ENCODE measurements at regions not wholly inside any gene's neighbourhood (a gene's known extent, or its start where the extent isn't known, plus 50 kb on each side); places are given as distances from the start of the nearest gene placed in this dataset.
"Not testable (repeated sequence)": the region's sequence is repeated elsewhere in the genome, so short reads cannot be mapped to it uniquely, and the experiment has no call there.

DNA sequence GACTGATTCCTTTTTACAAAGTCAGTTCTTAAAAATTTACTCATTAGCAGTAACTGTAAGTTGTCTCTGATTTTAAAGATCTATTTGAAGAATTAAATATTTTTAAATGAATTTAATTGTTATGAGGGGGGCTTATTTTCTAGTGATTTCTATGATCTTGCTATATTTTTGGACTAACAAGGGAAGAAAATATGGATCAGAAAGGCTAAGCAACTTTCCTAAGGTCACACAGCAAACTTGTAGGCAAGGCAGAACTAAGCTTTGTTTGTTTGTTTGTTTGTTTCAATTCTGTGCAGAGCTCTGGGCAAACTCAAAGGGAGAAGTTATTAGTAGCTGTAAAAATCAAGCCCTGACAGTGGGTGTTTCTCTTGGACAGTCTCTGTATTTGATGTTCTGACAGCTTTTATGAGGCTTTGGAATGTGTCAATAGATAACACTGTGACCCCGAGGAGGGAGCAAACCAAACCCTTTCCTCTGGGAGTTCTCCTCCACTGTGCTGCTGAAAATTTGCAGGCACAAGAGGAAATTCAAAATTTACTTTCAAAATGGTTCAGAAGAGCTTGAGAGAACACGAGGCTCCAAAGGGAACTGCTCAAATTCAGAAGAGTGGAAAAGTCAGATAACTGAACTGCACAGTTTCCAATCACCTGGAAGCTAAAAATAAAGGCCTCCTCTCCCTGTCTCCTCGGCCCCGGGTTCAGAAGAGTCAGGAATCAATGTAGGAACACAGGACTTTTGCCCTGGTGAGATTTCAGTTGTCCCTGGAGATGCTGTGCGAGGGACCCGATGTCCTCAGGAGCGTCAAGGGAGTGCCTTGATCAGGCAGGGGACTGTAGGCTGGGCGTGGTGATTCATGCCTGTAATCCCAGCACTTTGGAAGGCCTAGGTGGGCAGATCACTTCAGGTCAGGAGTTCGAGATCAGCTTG, 325.7 kb downstream of the GATA3 start:
- no peak for DNase-seq (ENCODE audit: low read depth)

- no peak for DNase-seq (ENCODE audit: low read depth)
Observed at GRCh38 chr10:8380833-8381496, 326.5 kb downstream of the GATA3 start.

GRCh38 chr10:8386781-8387180, 332.3 kb downstream of the GATA3 start:
- DNase-seq (ENCODE audit: low read depth), result no peak

GRCh38 chr10:8389630-8390029, 335.1 kb downstream of the GATA3 start:
- peak; percentile 22 for DNase-seq (ENCODE audit: low read depth)

- DNase-seq (ENCODE audit: low read depth), result no peak
Observed at GRCh38 chr10:8392216-8392615, 337.7 kb downstream of the GATA3 start.

DNA sequence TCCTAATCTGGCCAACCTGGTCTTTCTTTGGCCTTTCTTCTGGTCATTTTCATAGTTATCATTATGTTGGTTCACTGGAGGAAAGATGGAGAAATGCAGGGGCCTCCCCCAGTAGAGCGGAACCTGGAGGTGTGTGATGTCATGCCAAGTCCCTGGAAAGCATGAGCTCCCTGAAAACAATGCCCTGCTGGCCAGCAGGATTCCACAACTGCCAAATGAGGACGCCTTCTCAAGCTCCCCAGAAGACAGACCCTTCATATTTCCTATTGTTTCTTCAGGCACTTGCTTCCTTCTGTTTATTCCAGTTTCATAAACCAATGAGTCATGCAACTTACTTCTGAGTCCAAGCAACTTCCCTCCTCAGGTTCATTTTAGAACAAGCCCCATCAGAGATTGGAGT, 339.0 kb downstream of the GATA3 start:
- DNase-seq (ENCODE audit: low read depth), result no peak

GRCh38 chr10:8396675-8397074, 342.2 kb downstream of the GATA3 start:
- no peak for DNase-seq (ENCODE audit: low read depth)

- DNase-seq (ENCODE audit: low read depth), result no peak
Observed at GRCh38 chr10:8398771-8399170, 344.3 kb downstream of the GATA3 start.

- DNase-seq (ENCODE audit: low read depth), result no peak
Observed at GRCh38 chr10:8400151-8400550, 345.7 kb downstream of the GATA3 start.

DNA sequence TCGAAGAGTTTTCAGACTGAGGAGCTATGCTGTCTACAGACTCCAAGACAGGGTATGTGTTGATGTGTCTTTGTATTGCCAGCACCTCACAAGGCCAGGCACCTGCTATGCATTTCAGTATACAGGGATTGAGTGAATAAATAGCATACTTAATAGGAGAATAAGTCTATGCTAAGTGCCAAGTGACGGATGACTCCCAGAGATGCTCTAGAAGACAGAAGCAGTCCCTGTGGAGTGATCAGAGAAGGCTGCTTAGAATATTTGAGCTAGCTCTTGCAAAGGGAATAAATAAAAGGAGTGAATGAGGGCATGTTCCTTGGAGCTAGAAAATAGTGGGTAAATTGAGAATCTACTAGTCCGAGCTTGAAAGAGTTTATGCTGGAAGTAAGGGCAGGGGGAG, 346.4 kb downstream of the GATA3 start:
- no peak for DNase-seq (ENCODE audit: low read depth)

- DNase-seq (ENCODE audit: low read depth), result no peak
Observed at GRCh38 chr10:8401531-8401930, 347.0 kb downstream of the GATA3 start.

GRCh38 chr10:8402576-8402975, 348.1 kb downstream of the GATA3 start:
- DNase-seq (ENCODE audit: low read depth), result no peak

DNA sequence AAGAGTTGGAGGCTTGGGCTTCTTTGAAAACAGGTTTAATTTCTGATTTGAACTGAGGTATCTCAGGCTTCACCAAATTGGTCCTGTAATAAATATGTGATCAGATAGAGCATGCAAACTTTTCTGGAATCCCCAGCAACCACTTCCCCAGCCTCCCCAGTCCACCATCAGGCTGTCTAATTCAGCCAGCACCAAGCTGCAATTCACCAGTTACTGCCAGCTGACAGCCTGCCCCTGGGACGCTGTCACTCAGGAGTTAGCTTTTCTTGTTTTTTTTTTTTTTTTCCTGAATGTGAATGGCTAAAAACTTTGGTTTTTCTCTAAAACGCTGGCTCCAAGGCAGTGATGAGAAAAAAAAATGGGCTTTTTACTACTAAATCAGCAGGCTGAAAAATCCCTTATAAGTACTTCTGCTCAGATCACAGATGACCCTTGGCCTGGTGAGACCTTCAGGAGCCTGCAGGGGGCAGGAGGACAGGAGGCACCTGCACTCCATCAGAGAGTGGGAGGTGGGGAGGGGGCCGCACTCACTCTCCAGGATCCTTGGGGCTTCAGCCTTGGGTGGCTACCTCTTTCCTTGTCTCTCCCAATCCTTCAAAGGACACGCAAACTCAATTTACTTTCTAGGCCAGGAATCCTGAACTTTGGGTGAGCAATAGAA, 349.4 kb downstream of the GATA3 start:
- no peak for DNase-seq (ENCODE audit: low read depth)

- peak; percentile 32 for DNase-seq (ENCODE audit: low read depth)
Observed at GRCh38 chr10:8404721-8405120, 350.2 kb downstream of the GATA3 start.

DNA sequence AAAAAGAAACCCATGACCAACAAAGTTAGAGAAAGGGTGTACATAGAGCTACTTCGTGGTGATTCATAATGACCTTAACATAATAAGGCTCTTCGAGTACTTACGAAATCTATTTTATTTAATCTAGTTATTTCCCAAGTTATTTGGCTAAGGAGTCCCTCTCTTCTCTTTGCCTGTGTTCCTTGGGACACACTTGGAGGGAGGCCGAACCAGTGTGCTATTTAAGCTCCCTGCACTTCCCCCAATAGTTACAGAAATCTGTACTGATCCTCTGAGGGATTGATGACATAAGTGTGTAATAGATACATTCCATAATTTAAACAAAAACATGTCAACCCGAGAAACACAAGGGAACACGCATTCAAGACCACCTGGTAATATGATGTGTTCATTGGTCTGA, 351.1 kb downstream of the GATA3 start:
- no peak for DNase-seq (ENCODE audit: low read depth)

GRCh38 chr10:8407501-8408021, 353.1 kb downstream of the GATA3 start:
- DNase-seq (ENCODE audit: low read depth), result no peak

- DNase-seq (ENCODE audit: low read depth), result no peak
Observed at GRCh38 chr10:8410506-8410905, 356.0 kb downstream of the GATA3 start.

- DNase-seq (ENCODE audit: low read depth), result no peak
Observed at GRCh38 chr10:8412541-8412940, 358.1 kb downstream of the GATA3 start.

- not testable (repeated sequence) for DNase-seq (ENCODE audit: low read depth)
Observed at GRCh38 chr10:8415029-8415428, 360.5 kb downstream of the GATA3 start.

DNA sequence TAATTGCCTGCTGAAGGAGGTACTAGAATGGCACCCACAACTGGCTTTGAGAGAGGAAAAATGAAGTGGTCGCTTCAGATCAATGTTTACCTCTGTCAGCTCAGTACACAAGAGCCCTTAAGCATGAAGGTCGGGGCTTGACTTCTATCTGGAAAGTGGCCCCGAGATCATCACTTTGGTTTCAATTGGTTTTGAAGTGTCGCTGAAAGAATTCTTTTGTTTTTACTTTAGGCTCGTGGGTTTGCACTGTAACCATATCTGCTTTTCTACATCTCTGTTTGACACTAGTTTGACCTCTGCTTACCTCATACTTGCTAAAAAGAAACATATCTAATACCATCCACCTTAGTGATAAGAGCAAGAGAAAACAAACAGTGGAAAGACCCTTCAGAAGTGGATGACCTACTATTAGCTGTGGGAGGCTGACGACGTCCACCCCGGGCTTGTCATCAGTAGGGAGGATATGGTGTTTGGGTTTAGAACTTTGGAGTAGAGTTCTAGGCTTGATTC, 361.8 kb downstream of the GATA3 start:
- DNase-seq (ENCODE audit: low read depth), result peak; percentile 57

- peak; percentile 7 for DNase-seq (ENCODE audit: low read depth)
Observed at GRCh38 chr10:8416760-8417159, 362.3 kb downstream of the GATA3 start.

GRCh38 chr10:8417631-8418030, 363.1 kb downstream of the GATA3 start:
- no peak for DNase-seq (ENCODE audit: low read depth)

Measured in Daoy (cell line).